ENCODE measurements at regions not wholly inside any gene's neighbourhood (a gene's known extent, or its start where the extent isn't known, plus 50 kb on each side); places are given as distances from the start of the nearest gene placed in this dataset.

GRCh38 chr4:37071576-37071975 lies 173.0 kb upstream of the NWD2 start:
- POLR2A ChIA-PET (ENCODE audit: low non-redundant PET), result no interaction called here

GRCh38 chr4:37073226-37073840 lies 171.2 kb upstream of the NWD2 start:
- no peak overlapping the region for H3K27ac ChIP-seq
- DNase-seq (ENCODE audit: low spot score), result no peak
- CTCF ChIA-PET, result no interaction called here
- TF ChIP-seq, protein P1, sequence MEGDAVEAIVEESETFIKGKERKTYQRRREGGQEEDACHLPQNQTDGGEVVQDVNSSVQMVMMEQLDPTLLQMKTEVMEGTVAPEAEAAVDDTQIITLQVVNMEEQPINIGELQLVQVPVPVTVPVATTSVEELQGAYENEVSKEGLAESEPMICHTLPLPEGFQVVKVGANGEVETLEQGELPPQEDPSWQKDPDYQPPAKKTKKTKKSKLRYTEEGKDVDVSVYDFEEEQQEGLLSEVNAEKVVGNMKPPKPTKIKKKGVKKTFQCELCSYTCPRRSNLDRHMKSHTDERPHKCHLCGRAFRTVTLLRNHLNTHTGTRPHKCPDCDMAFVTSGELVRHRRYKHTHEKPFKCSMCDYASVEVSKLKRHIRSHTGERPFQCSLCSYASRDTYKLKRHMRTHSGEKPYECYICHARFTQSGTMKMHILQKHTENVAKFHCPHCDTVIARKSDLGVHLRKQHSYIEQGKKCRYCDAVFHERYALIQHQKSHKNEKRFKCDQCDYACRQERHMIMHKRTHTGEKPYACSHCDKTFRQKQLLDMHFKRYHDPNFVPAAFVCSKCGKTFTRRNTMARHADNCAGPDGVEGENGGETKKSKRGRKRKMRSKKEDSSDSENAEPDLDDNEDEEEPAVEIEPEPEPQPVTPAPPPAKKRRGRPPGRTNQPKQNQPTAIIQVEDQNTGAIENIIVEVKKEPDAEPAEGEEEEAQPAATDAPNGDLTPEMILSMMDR (conservative IDR thresholded peaks at IDR 0.05; ENCODE audit: low read depth), result no peak
- POLR2A ChIA-PET (ENCODE audit: low non-redundant PET), result no interaction called here

More at GRCh38 chr4:37071576-37071975, 173.0 kb upstream of the NWD2 start:
- TF ChIP-seq, protein P1 (conservative IDR thresholded peaks at IDR 0.05; ENCODE audit: low read depth), result no peak
- CTCF ChIA-PET, result no interaction called here
- no peak for DNase-seq (ENCODE audit: low spot score)
- no peak overlapping the region for H3K27ac ChIP-seq

DNA sequence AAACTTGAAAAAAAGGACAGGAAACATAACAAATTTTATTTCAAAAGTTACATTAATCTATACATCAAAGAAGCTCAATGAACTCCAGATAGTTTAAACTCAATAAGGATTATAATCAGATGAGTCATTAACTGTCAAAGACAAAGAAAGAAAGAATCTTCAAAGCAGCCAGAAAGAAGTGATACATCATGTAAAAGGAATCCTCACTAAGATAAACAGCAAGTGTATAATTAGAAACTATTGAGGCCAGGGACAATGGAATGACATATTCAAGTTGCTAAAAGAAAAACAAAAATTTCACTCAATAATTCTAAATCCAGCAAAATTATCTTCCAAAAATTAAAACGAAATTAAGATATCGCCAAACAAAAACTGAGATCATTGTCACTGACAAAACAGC lies 161.6 kb upstream of the NWD2 start:
- ChIA-PET POLR2A (ENCODE audit: low non-redundant PET) (no interaction called here), CTCF (no interaction called here)
- DNase-seq (ENCODE audit: low spot score), result no peak
- no peak overlapping the region for H3K27ac ChIP-seq
- TF ChIP-seq, protein P1 (conservative IDR thresholded peaks at IDR 0.05; ENCODE audit: low read depth), result no peak

- DNase-seq (ENCODE audit: low spot score), result no peak
- H3K27ac ChIP-seq, result no peak overlapping the region
- TF ChIP-seq, protein P1 (conservative IDR thresholded peaks at IDR 0.05; ENCODE audit: low read depth), result no peak
- ChIA-PET CTCF (interaction anchor here (0.6 kb wide), 1 partner anchor 779 kb away, joined by 3 read pairs; no protein-coding TSS in a partner anchor), POLR2A (ENCODE audit: low non-redundant PET) (no interaction called here)
Observed at GRCh38 chr4:37095925-37096324, 148.6 kb upstream of the NWD2 start.

- TF ChIP-seq, protein P1 (conservative IDR thresholded peaks at IDR 0.05; ENCODE audit: low read depth), result no peak
- ChIA-PET POLR2A (ENCODE audit: low non-redundant PET) (no interaction called here), CTCF (interaction anchor here (0.6 kb wide), 1 partner anchor 230 kb away, joined by 3 read pairs; no protein-coding TSS in a partner anchor)
- no peak for DNase-seq (ENCODE audit: low spot score)
- no peak overlapping the region for H3K27ac ChIP-seq
Observed at GRCh38 chr4:37101182-37101581, 143.4 kb upstream of the NWD2 start.

DNA sequence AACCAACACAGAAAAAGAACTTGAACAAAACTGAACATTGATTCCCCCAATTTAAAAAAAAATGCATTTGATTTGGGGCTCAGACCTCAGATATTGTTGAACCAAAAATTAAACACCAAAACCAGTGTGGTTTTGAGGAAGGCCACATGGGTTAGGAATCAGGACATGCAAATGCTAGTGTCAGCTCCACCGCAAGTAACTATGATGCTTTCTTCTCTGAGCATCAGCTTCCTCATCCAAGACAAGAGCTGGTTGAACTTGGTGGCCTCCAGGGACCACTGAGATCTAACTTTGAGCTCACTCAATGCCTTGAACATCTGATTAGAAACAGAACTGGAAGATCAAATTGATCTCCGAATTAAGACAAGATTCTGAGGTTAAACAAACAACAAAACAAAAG lies 142.9 kb upstream of the NWD2 start:
- H3K27ac ChIP-seq, result no peak overlapping the region
- POLR2A ChIA-PET (ENCODE audit: low non-redundant PET), result no interaction called here
- CTCF ChIA-PET, result interaction anchor here (0.6 kb wide), 1 partner anchor 231 kb away, joined by 3 read pairs; no protein-coding TSS in a partner anchor
- TF ChIP-seq, protein P1 (conservative IDR thresholded peaks at IDR 0.05; ENCODE audit: low read depth), result no peak
- no peak for DNase-seq (ENCODE audit: low spot score)
